Osteoblast (primary cell): ENCODE measurements at regions not wholly inside any gene's neighbourhood (a gene's known extent, or its start where the extent isn't known, plus 50 kb on each side); places are given as distances from the start of the nearest gene placed in this dataset.

ENCODE experiments used
- DNase-seq: peaks from one replicate; pipeline ENCODE4 v3.0.0; 2011; ENCODE audit warnings: low spot score, mixed read lengths; ENCODE audit not compliant: insufficient read length; ENCODE audit errors: missing footprints
- H2AFZ ChIP-seq: 2 replicates; pipeline ENCODE4 v1.6.0; 2011; ENCODE audit warnings: mild to moderate bottlenecking, low read length
- H3K27ac ChIP-seq: 2 replicates; pipeline ENCODE4 v1.5.1; 2011; ENCODE audit warnings: mild to moderate bottlenecking, low read depth, low read length, moderate library complexity
- H3K27me3 ChIP-seq: 2 replicates; pipeline ENCODE4 v1.6.0; 2012; ENCODE audit warnings: mild to moderate bottlenecking, control low read depth, inconsistent platforms, low read length, moderate library complexity; ENCODE audit not compliant: insufficient read depth
- H3K36me3 ChIP-seq: 2 replicates; pipeline ENCODE4 v1.5.1; 2011; ENCODE audit warnings: mild to moderate bottlenecking, low read length, control low read depth, moderate library complexity; ENCODE audit not compliant: insufficient read depth
- H3K4me1 ChIP-seq: 2 replicates; pipeline ENCODE4 v1.5.1; 2011; ENCODE audit warnings: mild to moderate bottlenecking, low read length, control low read depth, moderate library complexity; ENCODE audit not compliant: insufficient read depth
- H3K4me2 ChIP-seq: 2 replicates; pipeline ENCODE4 v1.6.0; 2011; ENCODE audit warnings: mild to moderate bottlenecking, low read length; ENCODE audit not compliant: insufficient read depth
- H3K4me3 ChIP-seq: fragments of 200-600 bp; sonication (generic); 3 replicates; pipeline ENCODE4 v1.5.1; 2012; ENCODE audit warnings: mild to moderate bottlenecking, low read length, inconsistent platforms; ENCODE audit not compliant: insufficient read depth
- H3K79me2 ChIP-seq: 2 replicates; pipeline ENCODE4 v1.6.0; 2012; ENCODE audit warnings: mild to moderate bottlenecking, low read length, control low read depth, inconsistent platforms; ENCODE audit not compliant: insufficient read depth
- H3K9me3 ChIP-seq: 2 replicates; pipeline ENCODE4 v1.5.1; 2011; ENCODE audit warnings: low read depth, low read length, control low read depth
- H4K20me1 ChIP-seq: 2 replicates; pipeline ENCODE4 v1.6.0; 2012; ENCODE audit warnings: mild to moderate bottlenecking, low read length, control low read depth; ENCODE audit not compliant: insufficient read depth
- CTCF ChIP-seq: IDR thresholded peaks from 2 replicates; pipeline ENCODE4 v1.5.1; 2011; ENCODE audit warnings: mild to moderate bottlenecking, low read depth, low read length, moderate library complexity; ENCODE audit errors: extremely low read depth

- TF ChIP-seq CTCF: no peak
- H3K79me2 ChIP-seq: no peaks in the 10 kb centered on the region
Measured at GRCh38 chr11:71330349-71330748, 78.0 kb upstream of the SHANK2 start.

GRCh38 chr11:71329786-71330185 lies 77.4 kb upstream of the SHANK2 start:
- Histone ChIP-seq H3K27ac (no peak overlapping the region), H2AFZ (no peak overlapping the region), H3K4me1 (no peaks in the 10 kb centered on the region), H3K4me3 (no peak overlapping the region), H3K79me2 (no peaks in the 10 kb centered on the region), H3K36me3 (no peaks in the 10 kb centered on the region), H3K27me3 (peaks cover 1% of the 10 kb centered on the region), H3K4me2 (no peak overlapping the region), H3K9me3 (no peaks in the 10 kb centered on the region), H4K20me1 (no peaks in the 10 kb centered on the region)
- no peak for TF ChIP-seq CTCF
- peak; percentile 41 for DNase-seq

More at GRCh38 chr11:71330349-71330748, 78.0 kb upstream of the SHANK2 start:
- Histone ChIP-seq H3K27ac (no peak overlapping the region), H3K27me3 (peaks cover 3% of the 10 kb centered on the region), H3K4me3 (no peak overlapping the region), H4K20me1 (no peaks in the 10 kb centered on the region), H3K9me3 (no peaks in the 10 kb centered on the region), H3K4me2 (no peak overlapping the region), H3K36me3 (no peaks in the 10 kb centered on the region), H3K4me1 (no peaks in the 10 kb centered on the region), H2AFZ (no peak overlapping the region)
- DNase-seq: no peak

- Histone ChIP-seq H4K20me1 (no peaks in the 10 kb centered on the region), H3K36me3 (no peaks in the 10 kb centered on the region), H3K4me2 (no peak overlapping the region), H3K79me2 (no peaks in the 10 kb centered on the region), H3K27ac (no peak overlapping the region), H3K27me3 (no peaks in the 10 kb centered on the region), H3K4me3 (no peak overlapping the region), H2AFZ (no peak overlapping the region), H3K9me3 (no peaks in the 10 kb centered on the region), H3K4me1 (no peaks in the 10 kb centered on the region)
- TF ChIP-seq CTCF: no peak
- DNase-seq: no peak
Measured at GRCh38 chr11:71329165-71329510, 76.8 kb upstream of the SHANK2 start.

- Histone ChIP-seq H3K79me2 (no peaks in the 10 kb centered on the region), H3K4me1 (no peaks in the 10 kb centered on the region), H3K4me2 (no peak overlapping the region), H3K4me3 (no peak overlapping the region), H3K27ac (no peak overlapping the region), H2AFZ (no peak overlapping the region), H3K9me3 (no peaks in the 10 kb centered on the region), H4K20me1 (no peaks in the 10 kb centered on the region), H3K27me3 (peaks cover 3% of the 10 kb centered on the region), H3K36me3 (no peaks in the 10 kb centered on the region)
- no peak for TF ChIP-seq CTCF
- peak; percentile 65 for DNase-seq
Measured at GRCh38 chr11:71327156-71328085, 75.0 kb upstream of the SHANK2 start.
